Lung (tissue), 11 donors: ENCODE measurements at regions not wholly inside any gene's neighbourhood (a gene's known extent, or its start where the extent isn't known, plus 50 kb on each side); places are given as distances from the start of the nearest gene placed in this dataset.
A peak's percentile ranks its signal among the peaks of the same experiment; 100 is the strongest.

ENCODE experiments used
- ATAC-seq: fragments of 200-7000 bp; cut with Tn5 transposase; one replicate; pipeline ENCODE4 v1.9.1; 2020; ENCODE audit warnings: moderate number of reproducible peaks; ENCODE audit not compliant: insufficient read depth, low FRiP score
- DNase-seq, 3 donors: peaks; one replicate each; pipeline ENCODE4 v3.0.0-alpha.2; 2013 to 2017
- H3K27ac ChIP-seq, 2 donors: one replicate each; pipeline ENCODE4 v1.5.1; 2013; ENCODE audit warnings: mild to moderate bottlenecking in 2 of 2, moderate library complexity in 2 of 2, control low read depth in 1 of 2, inconsistent platforms in 1 of 2, low read depth in 1 of 2, low read length in 1 of 2
- H3K27me3 ChIP-seq, 3 donors: one replicate each; pipeline ENCODE4 v1.5.1; 2013; ENCODE audit warnings: low read length in 2 of 3; ENCODE audit not compliant: control insufficient read depth in 3 of 3, insufficient read depth in 3 of 3
- H3K36me3 ChIP-seq, 4 donors: one replicate each; pipeline ENCODE4 v1.5.1; 2013; ENCODE audit warnings: low read length in 4 of 4, mild to moderate bottlenecking in 1 of 4, moderate library complexity in 1 of 4; ENCODE audit not compliant: control insufficient read depth in 4 of 4, insufficient read depth in 4 of 4
- H3K4me1 ChIP-seq, 5 donors: one replicate each; pipeline ENCODE4 v1.5.1; 2013; ENCODE audit warnings: low read length in 5 of 5, mild to moderate bottlenecking in 2 of 5, moderate library complexity in 1 of 5; ENCODE audit not compliant: control insufficient read depth in 5 of 5, insufficient read depth in 5 of 5
- H3K4me3 ChIP-seq: one replicate; pipeline ENCODE4 v1.5.1; 2013; ENCODE audit warnings: mild to moderate bottlenecking, control low read depth, moderate library complexity
- H3K9ac ChIP-seq, 2 donors: one replicate each; pipeline ENCODE4 v1.5.1; 2013; ENCODE audit warnings: low read length in 2 of 2, control low read depth in 1 of 2; ENCODE audit not compliant: insufficient read depth in 1 of 2
- H3K9me3 ChIP-seq, 4 donors: one replicate each; pipeline ENCODE4 v1.5.1; 2013; ENCODE audit warnings: low read length in 3 of 4, mild to moderate bottlenecking in 1 of 4, moderate library complexity in 1 of 4; ENCODE audit not compliant: control insufficient read depth in 4 of 4, insufficient read depth in 3 of 4
- CTCF ChIP-seq: IDR thresholded peaks from 2 replicates; pipeline ENCODE4 v1.5.1; 2012; ENCODE audit warnings: mild to moderate bottlenecking; ENCODE audit errors: control extremely low read depth, extremely low read depth
- WGBS, 2 donors: extraction: QIAGEN DNeasy Blood & Tissue Kit; methylation state at CpG; one replicate each; pipeline ENCODE4 v1.1.7; 2013; 5-methylcytosine and 5-hydroxymethylcytosine counted together
- donor health status: control.
- donor health status: control.
- donor health status: Bipolar disorder and iron deficiency.
- donor health status: healthy.
- donor health status: DM: yes; HTN: yes; CAD: no.

GRCh38 chr4:4913628-4914027, 54.2 kb downstream of the MSX1 start:
- ATAC-seq (peak; percentile 5), DNase-seq (no peak)
- no peak for TF ChIP-seq CTCF
- Histone ChIP-seq H3K27me3 (peaks cover 0 to 10% (median 0%) of the 10 kb centered on the region in 3 donors), H3K27ac (no peak overlapping the region), H3K4me3 (no peak overlapping the region), H3K36me3 (no peaks in the 10 kb centered on the region), H3K9me3 (peaks cover 0 to 2% (median 0%) of the 10 kb centered on the region in 4 donors), H3K4me1 (no peaks in the 10 kb centered on the region), H3K9ac (no peak overlapping the region)

- Histone ChIP-seq H3K9ac (no peak overlapping the region), H3K27ac (no peak overlapping the region), H3K4me3 (no peak overlapping the region), H3K4me1 (no peaks in the 10 kb centered on the region), H3K36me3 (no peaks in the 10 kb centered on the region), H3K9me3 (peaks cover 0 to 2% (median 0%) of the 10 kb centered on the region in 4 donors), H3K27me3 (peaks cover 0 to 9% (median 0%) of the 10 kb centered on the region in 3 donors)
- WGBS, 2 donors, result 67 to 73% methylated on average over 4 of the region's 4 CpGs
- no peak for TF ChIP-seq CTCF
- DNase-seq, result no peak
- no peak for ATAC-seq
These were observed 54.8 kb downstream of the MSX1 start for GRCh38 chr4:4914059-4914820.

- no peak overlapping the region for H3K27ac ChIP-seq
- H3K9me3 ChIP-seq, result peaks cover 0 to 3% (median 0%) of the 10 kb centered on the region in 4 donors
- TF ChIP-seq CTCF, result no peak
- no peak for ATAC-seq
- H3K36me3 ChIP-seq, result no peaks in the 10 kb centered on the region
- no peak overlapping the region for H3K4me3 ChIP-seq
- 79 to 80% methylated on average over 10 of the region's 10 CpGs for WGBS, 2 donors
- H3K27me3 ChIP-seq, result peaks cover 0 to 8% (median 0%) of the 10 kb centered on the region in 3 donors
- DNase-seq, result no peak
- H3K9ac ChIP-seq, result no peak overlapping the region
- no peaks in the 10 kb centered on the region for H3K4me1 ChIP-seq
These were observed 55.7 kb downstream of the MSX1 start for GRCh38 chr4:4914965-4915845.
